GM21447 (cell line): ENCODE measurements at regions not wholly inside any gene's neighbourhood (a gene's known extent, or its start where the extent isn't known, plus 50 kb on each side); places are given as distances from the start of the nearest gene placed in this dataset.
"Not testable (repeated sequence)": the region's sequence is repeated elsewhere in the genome, so short reads cannot be mapped to it uniquely, and the experiment has no call there.

Experiments used
- ATAC-seq: cut with Tn5 transposase; IDR thresholded peaks from one replicate; pipeline ENCODE4 v1.9.1; 2021; ENCODE audit not compliant: unreplicated experiment

DNA sequence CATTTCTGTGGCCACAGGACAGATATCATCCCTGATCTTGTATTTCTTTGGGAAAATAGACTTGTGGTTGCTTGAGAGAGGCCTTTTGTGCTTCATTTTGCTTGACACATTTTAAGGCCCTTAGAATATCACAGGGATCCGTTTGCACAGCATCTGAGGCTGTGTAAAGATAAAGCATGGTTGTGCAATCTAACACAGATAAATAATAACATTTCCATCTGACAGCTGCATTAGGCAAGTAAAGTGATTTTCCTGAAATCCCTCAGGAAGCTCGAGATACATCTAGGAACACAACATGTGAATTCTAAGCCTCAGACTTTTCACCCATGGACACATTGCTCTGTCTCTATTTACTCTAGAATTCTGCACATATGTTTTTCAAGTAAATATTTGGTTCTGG lies 212.8 kb upstream of the ADAMTSL1 start:
- ATAC-seq: no peak

DNA sequence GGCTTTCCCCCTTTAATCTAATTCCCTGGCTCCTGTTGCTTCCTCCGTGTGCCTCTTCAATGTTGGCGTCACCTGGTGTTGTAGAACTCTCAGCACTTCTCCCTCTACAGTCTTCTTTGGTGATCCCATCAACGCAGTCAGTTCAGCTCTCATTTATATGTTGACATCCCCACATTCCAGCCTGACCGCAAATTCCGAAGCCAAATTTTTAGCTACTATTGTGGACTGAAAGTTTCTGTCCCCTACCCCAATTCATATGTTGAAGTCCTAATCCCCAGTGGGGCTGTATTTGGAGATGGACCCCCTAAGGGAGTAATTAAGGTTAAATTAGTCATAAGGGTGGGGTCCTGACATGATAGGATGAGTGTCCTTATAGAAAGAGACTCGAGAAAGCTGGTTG lies 210.6 kb upstream of the ADAMTSL1 start:
- ATAC-seq: no peak

DNA sequence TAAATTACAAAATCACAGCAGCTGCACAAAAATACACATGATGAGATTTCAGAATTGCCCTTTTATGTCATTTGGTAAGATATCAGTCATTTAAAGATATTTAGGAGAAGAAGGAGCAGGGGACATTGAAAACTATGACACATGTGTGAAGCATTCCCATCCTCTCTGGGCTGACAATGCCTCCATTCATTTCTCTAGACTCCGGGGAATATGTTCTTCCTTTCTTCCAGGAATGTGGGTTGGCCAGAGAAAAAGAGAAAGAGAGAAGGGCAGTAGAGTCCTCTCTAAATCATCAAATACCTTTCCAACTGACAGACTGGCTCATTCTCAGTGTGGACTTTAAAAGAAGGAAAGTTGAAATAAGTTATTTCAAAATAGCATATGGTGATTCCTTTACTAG lies 205.6 kb upstream of the ADAMTSL1 start:
- ATAC-seq: no peak

DNA sequence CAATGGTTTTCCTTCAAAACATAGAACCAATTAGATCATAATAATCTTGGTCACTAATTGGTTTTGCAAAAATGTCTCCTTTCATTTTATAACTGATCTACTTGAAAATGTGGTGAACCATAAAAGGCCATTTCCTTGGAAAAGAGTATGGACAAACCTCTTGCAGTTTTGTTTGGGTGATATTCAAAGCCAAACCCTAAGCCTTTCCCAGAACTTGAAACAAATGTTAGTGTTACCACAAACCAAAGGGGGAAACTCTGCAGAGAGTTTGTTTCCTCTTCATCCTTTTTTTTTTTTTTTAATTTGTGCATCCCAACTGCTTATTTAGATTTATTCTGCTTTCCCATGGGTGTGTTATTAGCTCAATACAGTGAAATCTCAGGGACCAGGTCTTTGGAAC lies 204.4 kb upstream of the ADAMTSL1 start:
- no peak for ATAC-seq

DNA sequence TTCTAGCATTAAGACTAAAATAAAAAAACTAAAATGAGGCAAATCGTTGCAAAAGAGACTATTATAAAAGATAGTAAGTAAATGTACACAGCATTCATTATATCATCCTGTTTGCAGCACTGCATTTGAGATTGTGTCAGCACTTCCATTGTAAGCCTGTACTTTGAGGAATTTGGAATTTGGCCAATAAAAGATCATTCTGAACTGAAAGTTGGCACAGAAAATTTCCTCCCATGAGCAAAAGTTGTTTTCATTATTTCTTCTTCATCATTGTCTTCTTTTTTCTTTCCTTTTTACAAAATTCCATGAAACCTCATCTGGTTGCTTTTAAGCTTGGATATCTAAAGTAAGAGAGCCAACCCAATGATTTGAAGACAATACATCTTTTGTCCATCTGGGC lies 199.3 kb upstream of the ADAMTSL1 start:
- no peak for ATAC-seq

DNA sequence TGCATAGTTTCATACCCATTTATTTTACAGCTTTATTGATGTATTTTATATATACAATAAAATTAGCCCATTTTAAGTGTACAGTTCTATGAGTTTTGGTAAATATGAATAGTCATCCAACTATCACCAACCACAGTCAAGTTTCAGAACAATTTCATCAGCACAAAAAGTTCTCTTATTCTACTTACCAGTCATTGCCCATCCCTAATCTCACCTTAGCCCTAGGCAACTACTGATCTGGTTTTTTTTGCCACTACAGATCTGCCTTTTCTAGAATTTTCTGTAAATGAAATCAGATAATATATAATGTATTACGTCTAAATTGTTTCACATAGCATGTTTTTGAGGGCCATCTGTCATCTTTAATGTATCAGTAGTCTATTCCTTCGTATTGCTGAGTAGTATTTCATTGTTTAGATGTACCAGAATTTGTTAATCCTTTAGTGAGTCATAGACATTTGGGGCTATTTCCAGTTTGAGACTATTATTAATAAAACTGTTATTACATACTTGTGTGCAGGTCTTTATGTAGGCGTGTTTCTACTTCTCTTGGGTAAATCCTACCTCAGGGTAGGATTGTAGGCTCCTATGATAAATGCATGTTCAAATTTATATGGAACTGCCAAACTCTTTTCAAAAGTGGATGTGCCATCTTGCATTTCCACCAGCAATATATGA lies 198.5 kb upstream of the ADAMTSL1 start:
- ATAC-seq: no peak

DNA sequence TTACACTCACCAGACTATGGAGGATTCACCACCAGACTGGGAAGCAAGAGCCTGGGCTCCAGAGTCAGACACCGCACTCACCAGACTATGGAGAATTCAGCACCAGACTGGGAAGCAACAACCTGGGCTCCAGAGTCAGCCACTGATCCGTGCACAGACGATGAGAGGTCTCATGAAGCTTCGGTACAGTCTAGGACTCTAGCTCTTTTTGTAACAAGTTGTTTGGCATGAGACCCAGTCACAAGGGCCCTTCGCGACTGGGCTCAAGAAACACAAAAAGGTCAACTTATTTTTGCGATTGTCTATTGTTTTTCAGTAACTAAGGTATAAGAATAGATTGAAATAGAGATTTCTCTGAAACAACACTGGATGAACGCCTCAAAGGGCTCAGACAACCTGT lies 192.7 kb upstream of the ADAMTSL1 start:
- no peak for ATAC-seq

DNA sequence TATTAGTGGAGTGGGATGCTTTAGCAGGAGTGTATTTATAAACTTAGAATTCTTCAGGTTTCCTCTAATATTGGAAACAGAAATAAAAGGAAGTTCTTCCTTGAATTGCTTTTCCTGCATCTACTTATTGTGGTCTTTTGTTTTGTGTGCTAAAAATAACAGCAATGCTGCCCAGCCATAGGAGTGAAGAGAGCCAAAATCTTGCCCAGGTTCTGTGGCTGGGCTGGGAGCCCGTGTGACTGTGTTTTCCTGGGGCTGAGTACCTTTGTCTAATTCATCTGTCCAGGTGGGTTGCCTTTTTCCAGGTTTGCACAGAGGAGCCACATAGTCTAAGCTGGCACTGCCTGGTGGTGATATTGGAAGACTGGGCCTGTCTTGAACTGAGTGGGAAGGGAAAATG lies 179.7 kb upstream of the ADAMTSL1 start:
- ATAC-seq: no peak

DNA sequence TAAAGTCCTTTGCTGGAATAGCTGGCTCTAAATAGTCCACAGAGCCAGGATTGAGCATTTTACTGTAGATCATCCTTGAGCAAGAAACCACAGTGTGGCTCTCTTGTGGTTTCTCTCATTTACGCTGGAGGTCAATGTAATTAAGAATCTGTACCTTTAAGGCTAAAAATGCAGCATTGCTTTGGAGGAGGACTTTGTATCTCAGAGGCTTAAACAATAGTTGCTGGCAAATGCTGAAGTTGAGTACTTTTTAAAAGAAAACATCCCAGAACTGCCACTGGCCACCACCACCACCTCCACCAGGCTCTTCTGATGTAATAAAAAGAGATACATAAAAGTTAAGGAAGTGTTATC lies 177.3 kb upstream of the ADAMTSL1 start:
- no peak for ATAC-seq

DNA sequence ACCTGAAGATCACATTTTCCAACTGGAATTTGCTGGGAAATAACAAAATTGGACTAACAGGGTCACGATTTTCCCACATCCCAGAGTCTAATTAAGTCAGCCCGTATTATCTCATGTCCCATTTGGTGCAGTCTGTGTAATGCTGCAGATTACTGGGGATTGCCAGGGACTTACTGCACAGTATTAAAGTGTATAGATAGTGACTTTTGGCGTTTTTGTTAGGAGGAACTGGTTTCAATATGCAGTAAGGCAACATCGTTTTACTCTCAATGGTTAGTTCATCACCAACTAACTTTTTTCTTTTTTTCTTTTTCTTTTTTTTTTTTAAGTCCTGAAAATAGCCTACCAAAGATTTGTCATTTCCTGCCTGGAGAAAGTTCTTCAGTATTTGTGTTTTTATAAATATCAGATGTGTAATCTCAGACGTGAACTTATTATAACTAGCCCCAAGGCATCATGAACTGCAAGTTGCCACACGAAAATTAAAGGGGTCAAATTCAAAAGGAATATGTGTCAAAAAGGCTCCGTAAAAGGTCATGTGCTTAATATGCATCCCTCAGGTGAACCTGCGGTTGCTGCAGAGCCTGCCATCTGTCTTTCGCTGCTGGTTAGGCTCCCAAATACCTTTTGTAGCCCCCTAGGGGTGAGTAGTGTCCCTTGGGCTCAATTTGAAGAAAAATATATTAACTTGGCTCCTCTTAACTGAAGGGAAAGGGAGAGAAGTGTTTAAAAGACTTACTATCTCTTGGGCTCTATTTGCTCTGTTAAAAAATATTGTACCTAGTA lies 176.7 kb upstream of the ADAMTSL1 start:
- ATAC-seq: no peak

DNA sequence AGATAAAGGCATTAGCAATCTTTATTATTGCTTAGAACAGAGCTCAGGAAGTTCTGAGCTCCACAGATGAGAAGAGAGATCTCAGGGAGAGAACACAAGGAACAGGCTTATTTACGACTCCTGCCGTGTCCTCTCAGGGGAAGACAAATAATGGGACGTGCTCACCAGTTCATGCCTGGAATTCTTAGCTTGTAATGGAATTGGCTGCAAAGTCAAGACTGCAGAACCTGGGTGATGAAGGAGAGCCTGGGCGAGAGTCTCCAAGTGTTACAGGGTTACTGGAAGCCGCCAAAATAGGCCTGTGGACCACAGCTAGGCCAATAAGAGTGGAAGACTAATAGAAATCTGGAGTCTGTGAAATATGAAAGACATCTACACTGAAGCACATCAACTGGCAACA lies 174.5 kb upstream of the ADAMTSL1 start:
- ATAC-seq: no peak

DNA sequence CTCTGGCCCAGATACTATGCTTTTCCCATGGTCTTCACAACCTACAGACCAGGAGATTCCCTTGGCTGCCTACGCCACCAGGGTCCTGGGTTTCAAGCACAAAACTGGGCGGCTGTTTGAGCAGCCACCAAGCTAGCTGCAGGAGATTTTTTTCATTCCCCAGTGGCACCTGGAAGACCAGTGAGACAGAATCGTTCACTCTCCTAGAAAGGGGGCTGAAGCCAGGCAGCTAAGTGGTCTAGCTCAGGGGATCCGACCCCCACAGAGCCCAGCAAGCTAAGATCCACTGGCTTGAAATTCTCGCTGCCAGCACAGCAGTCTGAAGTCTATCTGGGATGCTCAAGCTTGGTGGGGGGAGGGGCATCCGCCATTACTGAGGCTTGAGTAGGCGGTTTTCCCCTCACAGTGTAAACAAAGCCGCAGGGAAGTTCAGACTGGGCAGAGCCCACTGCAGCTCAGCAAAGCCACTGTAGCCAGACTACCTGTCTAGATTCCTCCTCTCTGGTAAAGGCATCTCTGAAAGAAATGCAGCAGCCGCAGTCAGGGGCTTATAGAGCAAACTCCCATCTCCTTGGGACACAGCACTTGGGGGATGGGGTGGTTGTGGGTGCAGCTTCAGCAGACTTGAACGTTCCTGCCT lies 168.7 kb upstream of the ADAMTSL1 start:
- ATAC-seq: not testable (repeated sequence)

DNA sequence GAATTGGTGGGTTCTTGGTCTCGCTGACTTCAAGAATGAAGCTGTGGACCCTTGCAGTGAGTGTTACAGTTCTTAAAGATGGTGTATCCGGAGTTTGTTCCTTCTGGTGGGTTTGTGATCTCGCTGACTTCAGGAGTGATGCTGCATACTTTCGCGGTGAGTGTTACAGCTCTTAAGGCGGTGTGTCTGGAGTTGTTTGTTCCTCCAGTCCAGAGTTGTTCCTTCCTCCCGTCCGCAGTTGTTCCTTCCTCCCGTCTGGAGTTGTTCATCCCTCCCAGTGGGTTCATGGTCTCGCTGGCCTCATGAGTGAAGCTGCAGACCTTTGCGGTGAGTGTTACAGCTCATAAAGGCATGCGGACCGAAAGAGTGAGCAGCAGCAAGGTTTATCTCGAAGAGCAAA lies 159.6 kb upstream of the ADAMTSL1 start:
- ATAC-seq: no peak

DNA sequence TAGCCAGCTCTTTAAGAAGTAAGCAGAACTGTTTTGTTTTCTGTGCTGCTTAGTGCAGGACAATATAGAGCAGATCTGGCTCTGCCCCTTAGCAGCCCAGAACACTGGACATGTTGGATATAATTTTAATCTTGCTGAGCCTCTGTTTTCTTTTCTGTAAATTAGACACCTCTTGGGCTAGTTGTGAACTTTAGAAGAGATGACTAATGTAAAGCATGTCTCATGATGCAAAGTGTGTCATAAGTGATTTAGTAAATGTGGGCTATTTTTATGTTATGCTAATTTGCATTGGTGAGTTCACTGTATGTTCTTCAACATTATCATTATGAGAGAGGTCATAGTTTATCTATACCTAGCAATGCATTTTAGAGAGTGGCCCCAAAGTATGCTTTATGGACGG lies 156.1 kb upstream of the ADAMTSL1 start:
- no peak for ATAC-seq

DNA sequence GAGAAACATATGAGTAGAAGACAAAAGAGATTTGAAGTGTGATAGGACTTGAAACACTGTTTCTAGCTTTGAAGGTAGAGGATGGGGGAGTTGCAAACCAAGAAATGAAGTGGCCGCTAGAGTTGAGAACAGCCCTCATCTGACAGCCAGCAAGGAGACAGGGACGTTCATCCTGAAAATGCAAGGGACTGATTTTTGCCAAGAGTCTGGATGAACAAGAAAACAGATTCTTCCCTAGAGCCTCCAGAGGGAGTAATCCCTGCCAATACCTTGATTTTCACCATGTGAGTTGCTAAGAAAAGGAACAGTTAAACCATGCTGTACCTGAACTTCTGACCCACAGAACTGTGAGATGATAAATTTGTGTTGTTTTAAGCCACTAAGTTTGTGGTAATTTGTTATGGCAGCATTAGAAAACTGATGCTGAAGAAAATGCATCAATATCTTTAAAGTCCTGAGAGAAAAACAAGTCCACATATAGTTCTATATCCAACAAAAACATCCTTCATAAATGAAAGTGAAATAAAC lies 154.0 kb upstream of the ADAMTSL1 start:
- ATAC-seq: no peak

DNA sequence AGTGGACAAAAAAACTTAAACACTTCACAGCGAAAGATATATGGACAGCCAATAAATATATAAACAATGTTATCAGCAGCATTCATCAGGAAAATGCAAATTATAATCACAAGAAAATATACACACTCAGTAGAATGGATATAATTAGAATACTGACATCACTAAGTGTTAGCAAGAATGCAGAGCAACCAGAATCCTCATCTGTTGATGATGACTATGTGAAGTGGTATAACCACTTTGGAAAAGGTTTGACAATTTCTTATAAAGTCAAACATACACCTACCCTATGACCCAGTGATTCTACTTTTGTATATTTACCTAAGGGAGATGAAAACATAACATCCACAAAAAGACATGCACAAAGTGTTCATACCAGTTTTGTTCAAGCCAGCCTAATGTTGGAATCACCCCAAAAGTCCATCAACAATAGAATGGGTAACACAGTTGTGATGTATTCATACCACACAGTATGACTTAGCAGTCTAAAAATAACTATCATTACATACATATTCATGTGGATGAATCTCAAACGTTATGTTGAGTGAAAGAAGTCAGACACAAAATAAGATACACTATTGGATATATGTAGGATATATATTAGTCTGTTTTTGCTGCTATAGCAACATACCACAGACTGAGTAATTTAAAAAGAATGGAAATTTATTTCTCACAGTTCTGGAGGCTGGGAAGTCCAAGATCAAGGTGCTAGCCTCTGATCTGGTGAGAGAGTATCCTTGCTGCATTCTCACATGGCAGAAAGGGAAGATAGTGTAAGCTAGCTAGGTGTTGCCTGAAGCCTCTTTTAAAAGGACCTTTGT lies 148.8 kb upstream of the ADAMTSL1 start:
- ATAC-seq: no peak

DNA sequence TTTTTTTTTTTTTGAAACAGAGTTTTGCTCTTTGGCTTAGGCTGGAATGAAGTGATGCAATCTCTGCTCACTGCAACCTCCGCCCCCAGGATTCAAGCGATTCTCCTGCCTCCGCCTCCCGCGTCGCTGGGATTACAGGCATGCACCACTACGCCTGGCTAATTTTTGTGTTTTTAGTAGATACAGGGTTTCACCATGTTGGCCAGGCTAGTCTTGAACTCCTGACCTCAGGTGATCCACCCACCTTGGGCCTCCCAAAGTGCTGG lies 148.3 kb upstream of the ADAMTSL1 start:
- not testable (repeated sequence) for ATAC-seq

DNA sequence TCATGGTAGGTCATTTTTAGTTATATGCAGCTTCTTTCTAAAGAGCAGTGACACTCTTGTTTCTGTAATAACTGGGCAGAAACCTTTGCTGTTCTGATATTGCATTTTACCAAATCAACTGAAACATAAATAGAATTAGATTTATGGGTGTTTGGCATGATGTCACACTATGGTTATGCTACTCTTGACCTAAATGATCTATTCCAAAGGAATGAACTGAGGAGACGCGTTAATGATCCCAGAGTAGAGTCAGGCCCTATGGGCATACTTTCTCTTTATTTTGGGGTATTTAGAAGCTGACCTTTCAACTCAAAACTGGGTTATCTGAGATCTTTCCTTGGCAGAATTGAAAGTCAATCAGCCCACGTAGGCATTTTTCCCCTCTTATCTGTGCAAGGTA lies 146.8 kb upstream of the ADAMTSL1 start:
- ATAC-seq: no peak

DNA sequence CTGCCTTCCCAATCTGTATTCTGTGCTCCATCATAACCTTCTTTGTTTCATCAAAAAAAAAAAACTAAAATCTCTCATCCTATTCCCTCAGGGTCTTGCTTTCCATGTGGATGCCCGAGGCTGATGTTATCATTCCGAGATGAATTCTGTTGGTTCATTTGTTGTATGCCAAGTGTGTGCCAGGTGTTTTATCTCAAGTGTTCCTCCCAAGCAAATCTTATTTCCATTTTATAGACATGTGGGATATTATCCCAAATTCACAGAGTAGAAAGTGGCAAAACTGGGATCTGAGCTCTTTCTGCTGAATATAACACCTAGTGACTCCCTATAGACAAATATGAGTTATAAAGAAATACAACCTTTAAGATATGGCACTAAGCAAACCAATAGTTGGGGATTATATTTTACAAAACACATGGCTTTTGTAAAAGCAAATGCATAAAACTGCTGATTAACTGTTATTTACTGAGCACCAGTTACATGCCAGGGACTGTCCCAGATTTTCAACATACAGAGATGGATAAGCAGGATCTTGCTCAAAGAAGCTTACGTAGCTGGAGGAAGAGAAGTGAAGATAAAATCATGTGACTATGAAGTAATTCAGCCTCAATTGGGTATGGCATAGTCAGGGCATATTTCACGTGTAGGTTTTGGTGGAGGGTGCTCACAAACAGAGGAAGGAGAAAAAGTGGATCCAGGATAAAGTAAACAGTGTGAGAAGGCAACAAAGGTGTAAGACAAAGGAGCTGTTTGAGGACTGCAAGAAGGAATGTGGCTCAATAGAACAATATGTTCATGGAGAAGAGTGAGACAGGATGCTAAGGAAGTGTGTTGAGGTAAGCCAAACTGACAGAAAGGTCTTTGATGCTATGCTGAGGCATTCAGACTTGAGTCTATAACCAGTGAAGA lies 143.3 kb upstream of the ADAMTSL1 start:
- no peak for ATAC-seq

DNA sequence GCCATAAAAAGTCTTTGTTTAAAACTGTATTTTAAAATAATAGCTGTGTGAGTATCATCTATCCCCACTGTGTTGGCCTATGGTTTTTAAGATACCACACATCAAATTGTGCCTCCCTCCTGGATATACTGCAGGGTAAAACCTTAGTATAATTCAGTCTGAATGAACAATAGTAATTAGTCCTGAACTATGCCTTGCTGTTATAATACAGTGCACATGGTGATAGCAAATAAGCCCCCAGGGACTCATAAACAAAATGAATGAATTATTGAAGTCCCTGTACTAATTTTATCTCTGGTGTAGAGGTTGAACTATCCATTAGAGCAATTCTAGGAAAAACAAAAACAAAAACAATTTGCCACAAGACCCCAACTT lies 142.7 kb upstream of the ADAMTSL1 start:
- ATAC-seq: no peak

DNA sequence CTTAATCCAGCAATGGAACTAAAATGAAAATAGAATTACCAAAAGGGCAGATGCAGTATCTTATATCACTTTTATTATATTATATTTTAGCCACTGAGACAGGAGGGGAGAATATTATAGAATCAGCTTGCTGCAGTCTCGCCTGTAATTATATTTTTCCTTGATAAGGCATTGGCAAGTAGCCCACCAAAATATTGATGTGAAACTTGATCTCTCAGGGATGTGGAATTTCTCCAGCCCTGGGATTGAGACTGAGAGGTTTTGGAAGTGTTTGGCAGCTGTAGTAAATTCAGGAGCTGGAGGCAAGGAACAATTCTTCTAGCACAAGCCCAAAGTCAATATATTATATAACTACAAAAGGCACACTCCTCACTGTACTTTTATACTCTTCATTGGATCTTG lies 142.1 kb upstream of the ADAMTSL1 start:
- no peak for ATAC-seq
